ENCODE measurements at regions not wholly inside any gene's neighbourhood (a gene's known extent, or its start where the extent isn't known, plus 50 kb on each side); places are given as distances from the start of the nearest gene placed in this dataset.

DNA sequence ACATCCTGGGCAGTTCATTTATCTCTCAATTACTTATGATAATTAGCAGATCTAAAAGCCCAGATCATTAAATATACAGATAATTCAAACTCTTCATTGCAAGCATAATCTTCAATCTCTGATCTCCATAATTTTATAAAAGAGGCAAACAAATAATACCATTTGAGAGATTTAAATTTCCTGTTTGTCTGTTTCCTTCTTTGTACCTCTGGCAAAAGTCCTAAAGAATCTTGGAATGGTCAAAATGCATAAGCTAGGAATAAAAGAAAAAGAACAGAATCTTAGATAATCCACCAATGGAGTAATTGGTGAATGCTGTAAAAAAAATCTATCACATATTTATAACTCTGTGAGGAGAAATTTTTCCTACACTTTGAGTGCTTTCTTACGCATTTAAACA is 1080.9 kb upstream of the ZEB2 start:
- no peaks in the 10 kb centered on the region for H3K27me3 Mint-ChIP-seq (ENCODE audit: low read depth)
- no peaks in the 10 kb centered on the region for H3K36me3 Mint-ChIP-seq (ENCODE audit: low read depth)
- H3K9me3 Mint-ChIP-seq (ENCODE audit: low read depth): peaks cover 11% of the 10 kb centered on the region
- H3K4me1 Mint-ChIP-seq (ENCODE audit: low read depth): peaks cover 26% of the 10 kb centered on the region
- no peak overlapping the region for H3K4me3 Mint-ChIP-seq (ENCODE audit: unreplicated experiment)
- DNase-seq (ENCODE audit: low spot score): no peak
- TF ChIP-seq CTCF (IDR thresholded peaks at IDR 0.05): no peak
- no peak overlapping the region for H3K27ac Mint-ChIP-seq (ENCODE audit: unreplicated experiment)

DNA sequence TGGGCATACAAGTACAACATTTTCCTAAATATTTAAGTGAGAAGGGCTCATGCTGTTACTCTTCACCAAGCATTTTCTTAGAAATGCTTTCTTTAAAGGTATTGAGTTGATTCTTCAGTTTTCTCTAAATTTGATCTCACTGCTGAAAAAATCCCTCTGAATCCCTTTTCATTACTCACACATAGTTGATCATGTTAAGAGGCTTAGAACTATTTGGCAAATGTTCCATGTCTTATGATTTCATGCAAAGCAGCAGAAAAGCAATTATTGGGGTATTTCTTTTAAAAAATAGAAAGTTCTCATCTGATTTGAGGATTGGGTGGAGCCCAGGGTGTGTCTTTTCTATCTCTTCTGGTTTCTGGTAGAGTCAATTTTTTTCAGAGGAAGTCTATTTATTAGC is 1079.8 kb upstream of the ZEB2 start:
- H3K27me3 Mint-ChIP-seq (ENCODE audit: low read depth): no peaks in the 10 kb centered on the region
- peaks cover 36% of the 10 kb centered on the region for H3K4me1 Mint-ChIP-seq (ENCODE audit: low read depth)
- H3K36me3 Mint-ChIP-seq (ENCODE audit: low read depth): no peaks in the 10 kb centered on the region
- TF ChIP-seq CTCF (IDR thresholded peaks at IDR 0.05): no peak
- H3K9me3 Mint-ChIP-seq (ENCODE audit: low read depth): peaks cover 12% of the 10 kb centered on the region
- peak overlapping the region; percentile 60 for H3K27ac Mint-ChIP-seq (ENCODE audit: unreplicated experiment)
- DNase-seq (ENCODE audit: low spot score): no peak
- H3K4me3 Mint-ChIP-seq (ENCODE audit: unreplicated experiment): no peak overlapping the region

- Mint-ChIP-seq H3K4me3 (ENCODE audit: unreplicated experiment) (no peak overlapping the region), H3K27me3 (ENCODE audit: low read depth) (no peaks in the 10 kb centered on the region), H3K9me3 (ENCODE audit: low read depth) (peaks cover 8% of the 10 kb centered on the region), H3K36me3 (ENCODE audit: low read depth) (no peaks in the 10 kb centered on the region), H3K27ac (ENCODE audit: unreplicated experiment) (no peak overlapping the region), H3K4me1 (ENCODE audit: low read depth) (peaks cover 49% of the 10 kb centered on the region)
- no peak for TF ChIP-seq CTCF (IDR thresholded peaks at IDR 0.05)
- no peak for DNase-seq (ENCODE audit: low spot score)
Measured at GRCh38 chr2:145598434-145598833, 1078.5 kb upstream of the ZEB2 start.

DNA sequence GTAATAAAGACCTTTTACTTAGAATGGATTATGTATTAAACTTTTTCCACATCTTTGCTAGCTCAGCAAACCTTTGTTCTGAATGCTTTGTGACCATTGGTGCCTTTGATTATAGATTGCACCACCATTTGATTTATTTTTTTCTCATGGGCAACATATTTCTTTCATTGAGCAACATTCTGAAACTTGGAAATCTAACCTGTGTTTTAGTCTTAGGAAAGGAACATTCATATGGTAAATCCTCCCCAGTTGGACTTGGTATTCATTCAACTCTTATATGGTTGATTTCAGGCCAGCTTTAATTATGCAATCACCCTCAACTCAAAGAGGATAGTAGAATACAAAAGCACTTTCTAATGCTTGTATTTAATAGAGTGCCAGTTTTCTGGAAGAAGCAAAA is 1077.9 kb upstream of the ZEB2 start:
- Mint-ChIP-seq H3K36me3 (ENCODE audit: low read depth) (no peaks in the 10 kb centered on the region), H3K27ac (ENCODE audit: unreplicated experiment) (no peak overlapping the region), H3K27me3 (ENCODE audit: low read depth) (no peaks in the 10 kb centered on the region), H3K9me3 (ENCODE audit: low read depth) (peaks cover 4% of the 10 kb centered on the region), H3K4me1 (ENCODE audit: low read depth) (peaks cover 54% of the 10 kb centered on the region), H3K4me3 (ENCODE audit: unreplicated experiment) (no peak overlapping the region)
- no peak for TF ChIP-seq CTCF (IDR thresholded peaks at IDR 0.05)
- no peak for DNase-seq (ENCODE audit: low spot score)

DNA sequence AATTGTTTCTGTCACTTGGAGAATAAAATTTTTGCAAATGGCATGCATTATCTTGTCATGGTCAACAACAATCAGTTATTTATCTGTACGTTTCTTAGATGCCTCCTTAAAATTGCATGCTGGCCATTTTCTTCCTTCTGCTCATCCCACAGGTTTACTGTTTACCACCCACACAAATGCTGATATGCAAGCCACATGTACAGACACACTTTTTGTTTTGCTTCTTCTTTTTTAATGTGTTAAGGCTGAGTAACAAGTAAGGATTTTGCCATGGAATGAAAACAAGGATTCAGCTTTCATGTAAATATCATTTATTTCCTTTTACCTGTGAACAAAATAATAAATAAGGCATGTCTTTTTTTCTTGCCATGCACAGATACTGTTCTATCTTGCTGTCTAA is 1077.1 kb upstream of the ZEB2 start:
- Mint-ChIP-seq H3K9me3 (ENCODE audit: low read depth) (peaks cover 4% of the 10 kb centered on the region), H3K36me3 (ENCODE audit: low read depth) (no peaks in the 10 kb centered on the region), H3K4me1 (ENCODE audit: low read depth) (peaks cover 55% of the 10 kb centered on the region), H3K27me3 (ENCODE audit: low read depth) (no peaks in the 10 kb centered on the region), H3K27ac (ENCODE audit: unreplicated experiment) (no peak overlapping the region), H3K4me3 (ENCODE audit: unreplicated experiment) (no peak overlapping the region)
- no peak for DNase-seq (ENCODE audit: low spot score)
- TF ChIP-seq CTCF (IDR thresholded peaks at IDR 0.05): no peak
